GM12878 (cell line): ENCODE measurements at regions not wholly inside any gene's neighbourhood (a gene's known extent, or its start where the extent isn't known, plus 50 kb on each side); places are given as distances from the start of the nearest gene placed in this dataset.

Experiments
- HCFC1 ChIP-seq: fragments of 150-350 bp; IDR thresholded peaks from 2 replicates; pipeline ENCODE4 v1.6.1; 2014; ENCODE audit warnings: low read length
- MTA2 ChIP-seq: fragments of 450-650 bp; IDR thresholded peaks from 2 replicates; pipeline ENCODE4 v1.6.1; 2016; ENCODE audit warnings: low read depth, mild to moderate bottlenecking, moderate library complexity
- POLR2A ChIP-seq: IDR thresholded peaks from 2 replicates; pipeline ENCODE4 v1.6.1; 2011; ENCODE audit warnings: low read depth, mild to moderate bottlenecking, low read length
- RAD21 ChIP-seq: IDR thresholded peaks from 2 replicates; pipeline ENCODE4 v1.6.1; 2011; ENCODE audit warnings: mild to moderate bottlenecking, low read depth, low read length, moderate library complexity; ENCODE audit not compliant: insufficient read depth
- TF ChIP-seq, protein P1 (sequence below), 3 experiments: IDR thresholded peaks in 2 of 3; conservative IDR thresholded peaks in 1 of 3; 2 replicates each; pipeline ENCODE4 v1.5.1; 2011; ENCODE audit warnings: low read depth in 3 of 3, low read length in 3 of 3, mild to moderate bottlenecking in 3 of 3, control low read depth in 2 of 3, moderate library complexity in 2 of 3, inconsistent platforms in 1 of 3, mixed read lengths in 1 of 3; ENCODE audit not compliant: control insufficient read depth in 2 of 3, insufficient read depth in 1 of 3; ENCODE audit errors: extremely low read depth in 1 of 3
- TF ChIP-seq, protein P2 (sequence below): IDR thresholded peaks from 2 replicates; pipeline ENCODE4 v1.6.1; 2012; ENCODE audit warnings: low read depth, low read length, improper control_type of control experiment

DNA sequence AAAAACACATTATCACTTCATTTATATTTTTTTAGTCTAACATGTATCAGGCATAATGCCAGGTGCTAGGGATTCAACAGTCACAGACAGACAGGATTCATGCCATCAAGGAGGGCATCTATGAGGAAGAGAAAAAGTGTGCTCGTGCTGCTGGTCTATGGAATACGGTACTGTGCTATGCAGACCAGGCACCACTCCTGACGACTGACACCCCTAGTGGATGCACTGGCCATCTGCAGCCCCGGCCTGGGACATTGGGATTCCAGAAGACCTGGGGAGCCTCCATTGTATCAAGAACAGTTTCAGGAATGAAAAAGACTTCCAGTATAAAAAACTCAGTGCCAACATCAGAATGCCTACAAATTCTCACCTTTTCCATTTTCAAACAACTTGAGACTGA is 94.0 kb downstream of the KLF12 start:
- TF ChIP-seq RAD21 = peak; percentile 75
- TF ChIP-seq, protein P1, sequence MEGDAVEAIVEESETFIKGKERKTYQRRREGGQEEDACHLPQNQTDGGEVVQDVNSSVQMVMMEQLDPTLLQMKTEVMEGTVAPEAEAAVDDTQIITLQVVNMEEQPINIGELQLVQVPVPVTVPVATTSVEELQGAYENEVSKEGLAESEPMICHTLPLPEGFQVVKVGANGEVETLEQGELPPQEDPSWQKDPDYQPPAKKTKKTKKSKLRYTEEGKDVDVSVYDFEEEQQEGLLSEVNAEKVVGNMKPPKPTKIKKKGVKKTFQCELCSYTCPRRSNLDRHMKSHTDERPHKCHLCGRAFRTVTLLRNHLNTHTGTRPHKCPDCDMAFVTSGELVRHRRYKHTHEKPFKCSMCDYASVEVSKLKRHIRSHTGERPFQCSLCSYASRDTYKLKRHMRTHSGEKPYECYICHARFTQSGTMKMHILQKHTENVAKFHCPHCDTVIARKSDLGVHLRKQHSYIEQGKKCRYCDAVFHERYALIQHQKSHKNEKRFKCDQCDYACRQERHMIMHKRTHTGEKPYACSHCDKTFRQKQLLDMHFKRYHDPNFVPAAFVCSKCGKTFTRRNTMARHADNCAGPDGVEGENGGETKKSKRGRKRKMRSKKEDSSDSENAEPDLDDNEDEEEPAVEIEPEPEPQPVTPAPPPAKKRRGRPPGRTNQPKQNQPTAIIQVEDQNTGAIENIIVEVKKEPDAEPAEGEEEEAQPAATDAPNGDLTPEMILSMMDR (IDR thresholded peaks at IDR 0.05 in 2 of 3, conservative IDR thresholded peaks at IDR 0.05 in 1 of 3; ENCODE audit: control insufficient read depth in 2 of 3, extremely low read depth in 1 of 3, insufficient read depth in 1 of 3, low read depth in 3 of 3, low read length in 3 of 3) = peak; percentile 82 to 88 (median 87)
- TF ChIP-seq, protein P2, sequence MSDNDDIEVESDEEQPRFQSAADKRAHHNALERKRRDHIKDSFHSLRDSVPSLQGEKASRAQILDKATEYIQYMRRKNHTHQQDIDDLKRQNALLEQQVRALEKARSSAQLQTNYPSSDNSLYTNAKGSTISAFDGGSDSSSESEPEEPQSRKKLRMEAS = no peak
- no peak for TF ChIP-seq MTA2
- TF ChIP-seq HCFC1 = no peak
- TF ChIP-seq POLR2A = no peak
